NB4 (cell line): ENCODE measurements at regions not wholly inside any gene's neighbourhood (a gene's known extent, or its start where the extent isn't known, plus 50 kb on each side); places are given as distances from the start of the nearest gene placed in this dataset.

ENCODE experiments used
- MYC ChIP-seq: IDR thresholded peaks from 2 replicates; pipeline ENCODE4 v1.6.1; 2011; ENCODE audit warnings: low read depth, low read length
- POLR2A ChIP-seq: IDR thresholded peaks from 2 replicates; pipeline ENCODE4 v1.6.1; 2011; ENCODE audit warnings: mild to moderate bottlenecking; ENCODE audit not compliant: insufficient read length; ENCODE audit errors: extremely low read depth
- TF ChIP-seq, protein P1 (sequence below): IDR thresholded peaks from one replicate; pipeline ENCODE4 v1.5.1; 2012; ENCODE audit warnings: low read depth, low read length
- TF ChIP-seq, protein P2 (sequence below): IDR thresholded peaks from 2 replicates; pipeline ENCODE4 v1.6.1; 2011; ENCODE audit warnings: low read depth, low read length

DNA sequence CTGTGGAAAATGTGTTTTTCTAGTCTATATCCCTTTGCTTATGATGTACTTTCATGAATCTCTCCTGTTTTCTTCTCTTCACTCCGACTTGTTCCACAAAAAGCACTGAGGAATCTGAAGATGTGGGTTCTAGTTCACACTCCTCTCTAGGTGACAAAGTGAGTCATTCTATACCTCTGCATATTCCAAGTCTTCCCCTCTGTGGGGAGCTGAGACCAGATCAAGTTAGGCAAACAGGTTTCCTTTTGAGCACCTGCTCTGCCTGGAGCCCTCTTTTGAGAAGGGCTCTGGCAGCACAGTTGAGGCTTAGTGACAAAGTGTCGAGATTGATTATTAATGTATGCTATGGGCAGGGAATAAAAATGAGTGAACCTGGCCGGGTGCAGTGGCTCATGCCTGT is 82.4 kb upstream of the VGLL4 start:
- TF ChIP-seq POLR2A (no peak), MYC (no peak)
- TF ChIP-seq, protein P1, sequence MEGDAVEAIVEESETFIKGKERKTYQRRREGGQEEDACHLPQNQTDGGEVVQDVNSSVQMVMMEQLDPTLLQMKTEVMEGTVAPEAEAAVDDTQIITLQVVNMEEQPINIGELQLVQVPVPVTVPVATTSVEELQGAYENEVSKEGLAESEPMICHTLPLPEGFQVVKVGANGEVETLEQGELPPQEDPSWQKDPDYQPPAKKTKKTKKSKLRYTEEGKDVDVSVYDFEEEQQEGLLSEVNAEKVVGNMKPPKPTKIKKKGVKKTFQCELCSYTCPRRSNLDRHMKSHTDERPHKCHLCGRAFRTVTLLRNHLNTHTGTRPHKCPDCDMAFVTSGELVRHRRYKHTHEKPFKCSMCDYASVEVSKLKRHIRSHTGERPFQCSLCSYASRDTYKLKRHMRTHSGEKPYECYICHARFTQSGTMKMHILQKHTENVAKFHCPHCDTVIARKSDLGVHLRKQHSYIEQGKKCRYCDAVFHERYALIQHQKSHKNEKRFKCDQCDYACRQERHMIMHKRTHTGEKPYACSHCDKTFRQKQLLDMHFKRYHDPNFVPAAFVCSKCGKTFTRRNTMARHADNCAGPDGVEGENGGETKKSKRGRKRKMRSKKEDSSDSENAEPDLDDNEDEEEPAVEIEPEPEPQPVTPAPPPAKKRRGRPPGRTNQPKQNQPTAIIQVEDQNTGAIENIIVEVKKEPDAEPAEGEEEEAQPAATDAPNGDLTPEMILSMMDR, result no peak
- TF ChIP-seq, protein P2, sequence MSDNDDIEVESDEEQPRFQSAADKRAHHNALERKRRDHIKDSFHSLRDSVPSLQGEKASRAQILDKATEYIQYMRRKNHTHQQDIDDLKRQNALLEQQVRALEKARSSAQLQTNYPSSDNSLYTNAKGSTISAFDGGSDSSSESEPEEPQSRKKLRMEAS, result no peak
